ENCODE measurements at regions not wholly inside any gene's neighbourhood (a gene's known extent, or its start where the extent isn't known, plus 50 kb on each side); places are given as distances from the start of the nearest gene placed in this dataset.

- intact Hi-C loops (cut with DNase I; ENCODE audit: low total_unique reads), result no loop called here
- no peak overlapping the region for H3K4me3 ChIP-seq
- no peaks in the 10 kb centered on the region for H3K4me1 ChIP-seq
- H3K36me3 ChIP-seq, result no peaks in the 10 kb centered on the region
- no peaks in the 10 kb centered on the region for H3K9me3 ChIP-seq
- DNase-seq (ENCODE audit: low spot score in 2 of 2), result no peak
- TF ChIP-seq POLR2A (IDR thresholded peaks at IDR 0.05), result no peak
- TF ChIP-seq CTCF (IDR thresholded peaks at IDR 0.05), result no peak
- no peak for TF ChIP-seq POLR2AphosphoS5 (IDR thresholded peaks at IDR 0.05)
- no peak overlapping the region for H3K27ac ChIP-seq
- H3K27me3 ChIP-seq, result no peaks in the 10 kb centered on the region
Measured at GRCh38 chr21:24785033-24785432, 822.2 kb downstream of the MRPL39 start.

GRCh38 chr21:24781146-24781545 lies 826.1 kb downstream of the MRPL39 start:
- H3K27me3 ChIP-seq, result no peaks in the 10 kb centered on the region
- intact Hi-C loops (cut with DNase I; ENCODE audit: low total_unique reads), result no loop called here
- no peaks in the 10 kb centered on the region for H3K36me3 ChIP-seq

GRCh38 chr21:24759348-24760075 lies 847.8 kb downstream of the MRPL39 start:
- no peak overlapping the region for H3K27ac ChIP-seq
- TF ChIP-seq CTCF (IDR thresholded peaks at IDR 0.05), result no peak
- no peak for TF ChIP-seq POLR2A (IDR thresholded peaks at IDR 0.05)
- no peak for TF ChIP-seq POLR2AphosphoS5 (IDR thresholded peaks at IDR 0.05)
- no peaks in the 10 kb centered on the region for H3K27me3 ChIP-seq
- H3K9me3 ChIP-seq, result no peaks in the 10 kb centered on the region
- no peak for DNase-seq (ENCODE audit: low spot score in 2 of 2)
- H3K4me3 ChIP-seq, result no peak overlapping the region
- no peaks in the 10 kb centered on the region for H3K36me3 ChIP-seq
- intact Hi-C loops (cut with DNase I; ENCODE audit: low total_unique reads), result no loop called here
- H3K4me1 ChIP-seq, result no peaks in the 10 kb centered on the region

More at GRCh38 chr21:24781146-24781545, 826.1 kb downstream of the MRPL39 start:
- no peak for TF ChIP-seq CTCF (IDR thresholded peaks at IDR 0.05)
- TF ChIP-seq POLR2AphosphoS5 (IDR thresholded peaks at IDR 0.05), result no peak
- no peak for TF ChIP-seq POLR2A (IDR thresholded peaks at IDR 0.05)
- no peaks in the 10 kb centered on the region for H3K4me1 ChIP-seq
- H3K4me3 ChIP-seq, result no peak overlapping the region
- no peak overlapping the region for H3K27ac ChIP-seq
- DNase-seq (ENCODE audit: low spot score in 2 of 2), result no peak
- H3K9me3 ChIP-seq, result no peaks in the 10 kb centered on the region

- Histone ChIP-seq H3K27ac (no peak overlapping the region), H3K36me3 (no peaks in the 10 kb centered on the region), H3K4me3 (no peak overlapping the region), H3K9me3 (no peaks in the 10 kb centered on the region), H3K27me3 (no peaks in the 10 kb centered on the region), H3K4me1 (no peaks in the 10 kb centered on the region)
- TF ChIP-seq POLR2AphosphoS5 (IDR thresholded peaks at IDR 0.05), result no peak
- TF ChIP-seq POLR2A (IDR thresholded peaks at IDR 0.05), result no peak
- TF ChIP-seq CTCF (IDR thresholded peaks at IDR 0.05), result no peak
- DNase-seq (ENCODE audit: low spot score in 2 of 2), result no peak
- intact Hi-C loops (cut with DNase I; ENCODE audit: low total_unique reads), result no loop called here
Measured at GRCh38 chr21:24738063-24738462, 869.2 kb downstream of the MRPL39 start.

GRCh38 chr21:24737296-24737850 lies 869.9 kb downstream of the MRPL39 start:
- H3K4me3 ChIP-seq, result no peak overlapping the region
- TF ChIP-seq CTCF (IDR thresholded peaks at IDR 0.05) (no peak), POLR2AphosphoS5 (IDR thresholded peaks at IDR 0.05) (no peak), POLR2A (IDR thresholded peaks at IDR 0.05) (no peak)
- H3K9me3 ChIP-seq, result no peaks in the 10 kb centered on the region
- no peak overlapping the region for H3K27ac ChIP-seq
- intact Hi-C loops (cut with DNase I; ENCODE audit: low total_unique reads), result no loop called here
- H3K27me3 ChIP-seq, result no peaks in the 10 kb centered on the region
- no peaks in the 10 kb centered on the region for H3K4me1 ChIP-seq
- DNase-seq (ENCODE audit: low spot score in 2 of 2), result no peak
- H3K36me3 ChIP-seq, result no peaks in the 10 kb centered on the region
